ENCODE measurements at regions not wholly inside any gene's neighbourhood (a gene's known extent, or its start where the extent isn't known, plus 50 kb on each side); places are given as distances from the start of the nearest gene placed in this dataset.

- TF ChIP-seq CTCF (IDR thresholded peaks at IDR 0.05; ENCODE audit: low read depth, low read length, missing input control) (no peak), EGR1 (IDR thresholded peaks at IDR 0.05; ENCODE audit: low read depth in 2 of 2) (no peak)
- TF ChIP-seq, protein P1, sequence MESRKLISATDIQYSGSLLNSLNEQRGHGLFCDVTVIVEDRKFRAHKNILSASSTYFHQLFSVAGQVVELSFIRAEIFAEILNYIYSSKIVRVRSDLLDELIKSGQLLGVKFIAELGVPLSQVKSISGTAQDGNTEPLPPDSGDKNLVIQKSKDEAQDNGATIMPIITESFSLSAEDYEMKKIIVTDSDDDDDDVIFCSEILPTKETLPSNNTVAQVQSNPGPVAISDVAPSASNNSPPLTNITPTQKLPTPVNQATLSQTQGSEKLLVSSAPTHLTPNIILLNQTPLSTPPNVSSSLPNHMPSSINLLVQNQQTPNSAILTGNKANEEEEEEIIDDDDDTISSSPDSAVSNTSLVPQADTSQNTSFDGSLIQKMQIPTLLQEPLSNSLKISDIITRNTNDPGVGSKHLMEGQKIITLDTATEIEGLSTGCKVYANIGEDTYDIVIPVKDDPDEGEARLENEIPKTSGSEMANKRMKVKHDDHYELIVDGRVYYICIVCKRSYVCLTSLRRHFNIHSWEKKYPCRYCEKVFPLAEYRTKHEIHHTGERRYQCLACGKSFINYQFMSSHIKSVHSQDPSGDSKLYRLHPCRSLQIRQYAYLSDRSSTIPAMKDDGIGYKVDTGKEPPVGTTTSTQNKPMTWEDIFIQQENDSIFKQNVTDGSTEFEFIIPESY (IDR thresholded peaks at IDR 0.05) = no peak
- TF ChIP-seq, protein P2, sequence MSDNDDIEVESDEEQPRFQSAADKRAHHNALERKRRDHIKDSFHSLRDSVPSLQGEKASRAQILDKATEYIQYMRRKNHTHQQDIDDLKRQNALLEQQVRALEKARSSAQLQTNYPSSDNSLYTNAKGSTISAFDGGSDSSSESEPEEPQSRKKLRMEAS (IDR thresholded peaks at IDR 0.05) = no peak
Measured at GRCh38 chr6:121855521-121855920, 420.1 kb downstream of the GJA1 start.

Measured in liver (tissue), 3 donors.